B cell (primary cell): ENCODE measurements at regions not wholly inside any gene's neighbourhood (a gene's known extent, or its start where the extent isn't known, plus 50 kb on each side); places are given as distances from the start of the nearest gene placed in this dataset.

Source experiments
- ATAC-seq: fragments of 200-7000 bp; cut with Tn5 transposase; one replicate; pipeline ENCODE4 v1.10.0; 2021; ENCODE audit warnings: low read depth, mild to moderate bottlenecking, moderate number of reproducible peaks, moderate library complexity
- CTCF ChIA-PET: fragments of 350-600 bp; sonication (Branson Sonifier 250); formaldehyde crosslinking; loops from one replicate; lab custom pipeline; 2021; ENCODE audit warnings: antibody characterized with exemption, inconsistent platforms; lab: Charles Lee
- POLR2A ChIA-PET: fragments of 350-600 bp; sonication (Branson Sonifier 250); formaldehyde crosslinking; loops from one replicate; lab custom pipeline; 2021; ENCODE audit warnings: antibody characterized with exemption; lab: Charles Lee
- DNase-seq: peaks from one replicate; pipeline ENCODE4 v3.0.0; 2013
- H2AFZ ChIP-seq: 2 replicates; pipeline ENCODE4 v1.6.1; 2012; ENCODE audit warnings: mild to moderate bottlenecking, low read depth, low read length; ENCODE audit not compliant: insufficient read depth, poor library complexity, severe bottlenecking
- H3K27ac ChIP-seq, 2 donors: 1 replicate in 1 of 2; 2 replicates in 1 of 2; pipeline ENCODE4 v1.5.1; 2012 to 2013; ENCODE audit warnings: low read length in 2 of 2, mild to moderate bottlenecking in 2 of 2, moderate library complexity in 1 of 2
- H3K27me3 ChIP-seq, 4 experiments: fragments of 200-600 bp in 1 of 4; sonication (generic) in 1 of 4; replicated peaks in 1 of 4; 1 replicate in 2 of 4; 2 replicates in 2 of 4; pipeline versions ENCODE4 v1.6.1 to v1.7.0; 2013 to 2016; ENCODE audit warnings: low read length in 3 of 4, mild to moderate bottlenecking in 2 of 4, mixed read lengths in 1 of 4, moderate library complexity in 1 of 4; ENCODE audit not compliant: insufficient read depth in 4 of 4, control insufficient read depth in 3 of 4; ENCODE audit errors: control extremely low read depth in 1 of 4
- H3K36me3 ChIP-seq, 2 experiments: replicated peaks in 1 of 2; 1 replicate in 1 of 2; 2 replicates in 1 of 2; pipeline versions ENCODE4 v1.6.1 to v1.7.1; 2013; ENCODE audit warnings: low read length in 1 of 2; ENCODE audit not compliant: insufficient read depth in 2 of 2, control insufficient read depth in 1 of 2; ENCODE audit errors: control extremely low read depth in 1 of 2, extremely low read depth in 1 of 2
- H3K4me1 ChIP-seq, 2 donors: fragments of 200-600 bp in 1 of 2; sonication (generic) in 1 of 2; 1 replicate in 1 of 2; 2 replicates in 1 of 2; pipeline versions ENCODE4 v1.5.1 to v1.6.1; 2013 to 2017; ENCODE audit warnings: low read length in 2 of 2; ENCODE audit not compliant: control insufficient read depth in 2 of 2, insufficient read depth in 2 of 2
- H3K4me2 ChIP-seq: replicated peaks from 2 replicates; pipeline ENCODE3; 2012; ENCODE audit warnings: mild to moderate bottlenecking, low read depth, low read length; ENCODE audit not compliant: poor library complexity, severe bottlenecking
- H3K4me3 ChIP-seq, 5 experiments: fragments of 200-600 bp in 1 of 5; sonication (generic) in 1 of 5; 1 replicate in 3 of 5; 2 replicates in 2 of 5; pipeline versions ENCODE4 v1.5.1 to v1.7.0; 2011 to 2016; ENCODE audit warnings: low read length in 4 of 5, mild to moderate bottlenecking in 4 of 5, low read depth in 2 of 5, control low read depth in 1 of 5, moderate library complexity in 1 of 5; ENCODE audit not compliant: insufficient read depth in 1 of 5; ENCODE audit errors: control extremely low read depth in 1 of 5, extremely low read depth in 1 of 5
- H3K79me2 ChIP-seq: fragments of 200-600 bp; sonication (generic); one replicate; pipeline ENCODE4 v1.6.0; 2016; ENCODE audit warnings: low read length; ENCODE audit not compliant: control insufficient read depth, insufficient read depth
- H3K9ac ChIP-seq: fragments of 200-600 bp; sonication (generic); 2 replicates; pipeline ENCODE4 v1.6.1; 2017; ENCODE audit warnings: mild to moderate bottlenecking, low read length, moderate library complexity
- H3K9me3 ChIP-seq, 3 donors: one replicate each; pipeline versions ENCODE4 v1.6.1 to v1.7.1; 2013; ENCODE audit warnings: low read length in 2 of 3; ENCODE audit not compliant: control insufficient read depth in 2 of 3, insufficient read depth in 1 of 3; ENCODE audit errors: control extremely low read depth in 1 of 3
- H4K20me1 ChIP-seq: 2 replicates; pipeline ENCODE4 v1.6.0; 2012; ENCODE audit warnings: mild to moderate bottlenecking, low read length; ENCODE audit not compliant: insufficient read depth, control insufficient read depth, poor library complexity, severe bottlenecking
- H3K27ac Mint-ChIP-seq: one replicate; pipeline ENCODE4 v1.8.0; 2021; ENCODE audit warnings: mixed read lengths
- H3K27me3 Mint-ChIP-seq: one replicate; pipeline ENCODE4 v1.8.0; 2021; ENCODE audit warnings: mixed read lengths
- H3K4me1 Mint-ChIP-seq: one replicate; pipeline ENCODE4 v1.8.0; 2021; ENCODE audit warnings: mixed read lengths
- H3K4me3 Mint-ChIP-seq: one replicate; pipeline ENCODE4 v1.8.0; 2021; ENCODE audit warnings: mixed read lengths
- H3K9me3 Mint-ChIP-seq: one replicate; pipeline ENCODE4 v1.8.0; 2022; ENCODE audit warnings: mixed read lengths; ENCODE audit not compliant: insufficient read depth
- EZH2 ChIP-seq: IDR thresholded peaks from 2 replicates; pipeline ENCODE4 v1.6.1; 2012; ENCODE audit warnings: borderline replicate concordance, low read depth, mild to moderate bottlenecking, moderate library complexity, low read length; ENCODE audit not compliant: insufficient read depth, poor library complexity, severe bottlenecking
- WGBS: methylation state at CpG from one replicate; pipeline ENCODE4 v1.1.5; 2013; ENCODE audit warnings: missing lambda C conversion rate; ENCODE audit not compliant: insufficient coverage; 5-methylcytosine and 5-hydroxymethylcytosine counted together
- intact Hi-C: fragments of 100-400 bp; cut with micrococcal nuclease; formaldehyde crosslinking; loops from one replicate; pipeline ENCODE4 v1.10.0; 2022
- TF ChIP-seq, protein P1 (sequence below): fragments of 200-600 bp; IDR thresholded peaks from one replicate; pipeline ENCODE4 v1.8.0; 2022; ENCODE audit warnings: antibody characterized with exemption, mild to moderate bottlenecking

DNA sequence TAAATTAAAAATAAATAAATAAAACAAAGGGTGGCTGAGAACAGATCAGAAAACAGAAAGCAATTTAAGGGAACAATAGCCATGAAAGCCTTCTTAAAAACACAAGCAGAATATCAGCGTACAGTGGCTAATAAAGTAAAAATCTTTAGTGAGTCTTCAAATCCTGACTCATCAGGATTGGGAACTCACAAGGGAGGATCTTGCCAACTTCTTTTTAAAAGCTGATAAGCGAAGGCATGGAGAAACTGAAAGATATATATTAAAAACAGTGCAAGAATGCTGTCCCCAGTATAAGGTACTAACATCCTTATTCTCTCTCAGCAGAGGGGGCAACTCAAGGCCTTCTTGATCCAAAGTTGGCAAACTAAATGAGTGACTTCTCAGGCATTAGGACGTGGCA lies 180.1 kb downstream of the DHX15 start:
- no peak for DNase-seq
- Histone ChIP-seq H3K9ac (no peak overlapping the region), H3K9me3 (no peaks in the 10 kb centered on the region), H3K4me1 (no peaks in the 10 kb centered on the region), H3K4me2 (no peak overlapping the region), H3K36me3 (no peaks in the 10 kb centered on the region), H4K20me1 (no peaks in the 10 kb centered on the region), H3K79me2 (no peaks in the 10 kb centered on the region), H3K27ac (no peak overlapping the region), H2AFZ (no peak overlapping the region), H3K4me3 (no peak overlapping the region), H3K27me3 (no peaks in the 10 kb centered on the region)
- no CpG with 5 or more reads among the region's 3 CpGs for WGBS
- no peak for ATAC-seq
- Mint-ChIP-seq H3K4me3 (no peak overlapping the region), H3K27me3 (peaks cover 3% of the 10 kb centered on the region), H3K9me3 (no peaks in the 10 kb centered on the region), H3K27ac (no peak overlapping the region), H3K4me1 (no peaks in the 10 kb centered on the region)
- ChIA-PET CTCF (no interaction called here), POLR2A (no interaction called here)
- intact Hi-C loops: no loop called here
- TF ChIP-seq EZH2: no peak

DNA sequence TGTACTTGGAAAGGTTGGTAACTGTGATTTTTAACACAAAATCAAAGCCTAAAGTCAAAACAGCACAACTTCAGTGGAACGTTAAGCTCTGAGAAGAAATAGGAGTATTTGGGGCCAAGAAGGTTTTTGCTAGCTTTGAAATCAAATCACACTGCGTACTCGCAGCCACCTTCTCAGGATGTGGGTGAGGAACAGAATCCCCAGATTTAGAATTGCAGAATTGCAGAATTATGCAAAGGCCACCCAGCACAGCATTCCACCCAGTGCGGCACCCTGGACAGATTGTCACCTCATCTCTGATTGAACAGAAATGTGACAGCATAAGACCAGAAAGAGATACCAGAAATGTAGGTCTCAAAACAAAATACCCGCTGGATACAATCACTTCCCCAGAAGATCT lies 181.1 kb downstream of the DHX15 start:
- H3K4me2 ChIP-seq: no peak overlapping the region
- H3K9ac ChIP-seq: no peak overlapping the region
- H3K36me3 ChIP-seq: no peaks in the 10 kb centered on the region
- H3K27ac ChIP-seq: no peak overlapping the region
- no peak overlapping the region for H3K4me3 ChIP-seq
- no peaks in the 10 kb centered on the region for H3K9me3 ChIP-seq
- intact Hi-C loops: no loop called here
- ChIA-PET CTCF (interaction anchor here (1.5 kb wide), 1 partner anchor 16 kb away, joined by 3 read pairs; no protein-coding TSS in a partner anchor), POLR2A (no interaction called here)
- no peak overlapping the region for H3K27ac Mint-ChIP-seq
- no peaks in the 10 kb centered on the region for H3K79me2 ChIP-seq
- H3K27me3 ChIP-seq: no peaks in the 10 kb centered on the region
- no peak overlapping the region for H3K4me3 Mint-ChIP-seq
- no peaks in the 10 kb centered on the region for H3K4me1 Mint-ChIP-seq
- no peak overlapping the region for H2AFZ ChIP-seq
- H3K27me3 Mint-ChIP-seq: peaks cover 3% of the 10 kb centered on the region
- TF ChIP-seq EZH2: no peak
- TF ChIP-seq, protein P1, sequence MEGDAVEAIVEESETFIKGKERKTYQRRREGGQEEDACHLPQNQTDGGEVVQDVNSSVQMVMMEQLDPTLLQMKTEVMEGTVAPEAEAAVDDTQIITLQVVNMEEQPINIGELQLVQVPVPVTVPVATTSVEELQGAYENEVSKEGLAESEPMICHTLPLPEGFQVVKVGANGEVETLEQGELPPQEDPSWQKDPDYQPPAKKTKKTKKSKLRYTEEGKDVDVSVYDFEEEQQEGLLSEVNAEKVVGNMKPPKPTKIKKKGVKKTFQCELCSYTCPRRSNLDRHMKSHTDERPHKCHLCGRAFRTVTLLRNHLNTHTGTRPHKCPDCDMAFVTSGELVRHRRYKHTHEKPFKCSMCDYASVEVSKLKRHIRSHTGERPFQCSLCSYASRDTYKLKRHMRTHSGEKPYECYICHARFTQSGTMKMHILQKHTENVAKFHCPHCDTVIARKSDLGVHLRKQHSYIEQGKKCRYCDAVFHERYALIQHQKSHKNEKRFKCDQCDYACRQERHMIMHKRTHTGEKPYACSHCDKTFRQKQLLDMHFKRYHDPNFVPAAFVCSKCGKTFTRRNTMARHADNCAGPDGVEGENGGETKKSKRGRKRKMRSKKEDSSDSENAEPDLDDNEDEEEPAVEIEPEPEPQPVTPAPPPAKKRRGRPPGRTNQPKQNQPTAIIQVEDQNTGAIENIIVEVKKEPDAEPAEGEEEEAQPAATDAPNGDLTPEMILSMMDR: no peak
- ATAC-seq (no peak), DNase-seq (no peak)
- H3K4me1 ChIP-seq: no peaks in the 10 kb centered on the region
- H3K9me3 Mint-ChIP-seq: no peaks in the 10 kb centered on the region
- H4K20me1 ChIP-seq: no peaks in the 10 kb centered on the region
- WGBS: 95% methylated on average over 5 of the region's 5 CpGs
